ENCODE measurements at regions not wholly inside any gene's neighbourhood (a gene's known extent, or its start where the extent isn't known, plus 50 kb on each side); places are given as distances from the start of the nearest gene placed in this dataset.

- Histone ChIP-seq H3K27ac (peak overlapping the region in 1 of 10 donors; percentile 7), H3K4me1 (peaks cover 0 to 21% (median 5%) of the 10 kb centered on the region in 9 donors), H3K36me3 (no peaks in the 10 kb centered on the region), H3K4me3 (no peak overlapping the region), H3K9me3 (no peaks in the 10 kb centered on the region), H3K27me3 (peaks cover 0 to 1% (median 0%) of the 10 kb centered on the region in 7 donors)
- ATAC-seq (peak in 7 of 8 donors; percentile 20 to 55 (median 31)), DNase-seq (no peak)
- WGBS, 2 donors, result 44 to 50% methylated on average over 4 of the region's 4 CpGs
- intact Hi-C loops (cut with DNase I), result loop anchor here in 1 of 10 donors (10.0 kb wide), 1 partner anchor 60 kb away; no protein-coding TSS in a partner anchor
- TF ChIP-seq, protein P1, sequence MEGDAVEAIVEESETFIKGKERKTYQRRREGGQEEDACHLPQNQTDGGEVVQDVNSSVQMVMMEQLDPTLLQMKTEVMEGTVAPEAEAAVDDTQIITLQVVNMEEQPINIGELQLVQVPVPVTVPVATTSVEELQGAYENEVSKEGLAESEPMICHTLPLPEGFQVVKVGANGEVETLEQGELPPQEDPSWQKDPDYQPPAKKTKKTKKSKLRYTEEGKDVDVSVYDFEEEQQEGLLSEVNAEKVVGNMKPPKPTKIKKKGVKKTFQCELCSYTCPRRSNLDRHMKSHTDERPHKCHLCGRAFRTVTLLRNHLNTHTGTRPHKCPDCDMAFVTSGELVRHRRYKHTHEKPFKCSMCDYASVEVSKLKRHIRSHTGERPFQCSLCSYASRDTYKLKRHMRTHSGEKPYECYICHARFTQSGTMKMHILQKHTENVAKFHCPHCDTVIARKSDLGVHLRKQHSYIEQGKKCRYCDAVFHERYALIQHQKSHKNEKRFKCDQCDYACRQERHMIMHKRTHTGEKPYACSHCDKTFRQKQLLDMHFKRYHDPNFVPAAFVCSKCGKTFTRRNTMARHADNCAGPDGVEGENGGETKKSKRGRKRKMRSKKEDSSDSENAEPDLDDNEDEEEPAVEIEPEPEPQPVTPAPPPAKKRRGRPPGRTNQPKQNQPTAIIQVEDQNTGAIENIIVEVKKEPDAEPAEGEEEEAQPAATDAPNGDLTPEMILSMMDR (IDR thresholded peaks at IDR 0.05), result no peak
Observed at GRCh38 chr13:105914291-105915036, 621.0 kb downstream of the EFNB2 start.

- TF ChIP-seq, protein P1 (IDR thresholded peaks at IDR 0.05), result no peak
- DNase-seq (no peak), ATAC-seq (no peak)
- intact Hi-C loops (cut with DNase I), result no loop called here
- no peak overlapping the region for H3K27ac ChIP-seq
- no peaks in the 10 kb centered on the region for H3K27me3 ChIP-seq
- no peak overlapping the region for H3K4me3 ChIP-seq
- H3K9me3 ChIP-seq, result no peaks in the 10 kb centered on the region
- whole genome bisulfite sequencing, 2 donors, result 73 to 79% methylated on average over 9 of the region's 9 CpGs
- H3K4me1 ChIP-seq, result no peaks in the 10 kb centered on the region
- no peaks in the 10 kb centered on the region for H3K36me3 ChIP-seq
Observed at GRCh38 chr13:105908586-105908985, 626.9 kb downstream of the EFNB2 start.

DNA sequence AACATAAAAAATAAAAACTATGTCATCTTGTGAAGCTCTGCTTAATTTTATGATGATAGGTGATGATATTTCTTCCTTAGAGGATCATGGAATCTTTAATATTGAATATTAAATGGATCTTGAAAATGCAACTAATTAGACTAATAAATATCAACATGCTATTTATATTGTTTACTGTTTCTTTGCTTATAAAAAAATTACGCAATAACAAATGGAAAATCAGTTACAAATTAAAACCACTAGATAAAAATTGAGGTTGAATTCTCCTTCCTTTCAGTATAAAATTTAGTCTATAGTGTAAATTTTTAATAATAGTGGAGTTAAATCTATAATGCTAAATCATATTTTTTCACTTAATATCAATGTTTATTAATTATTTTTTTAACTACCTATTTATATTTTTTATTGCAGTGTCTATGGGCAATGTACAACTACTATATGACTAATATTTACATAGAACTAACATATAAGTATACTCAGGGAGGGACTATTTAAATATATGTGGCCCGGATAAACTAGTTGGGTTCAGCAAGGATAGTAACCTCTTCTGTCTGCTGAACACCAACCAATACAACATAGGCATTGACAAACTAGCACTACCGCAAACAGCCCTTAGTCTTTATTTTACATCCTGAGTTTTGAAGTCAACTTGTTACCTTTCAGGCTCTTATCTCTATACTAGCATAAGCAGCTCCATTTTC, 628.0 kb downstream of the EFNB2 start:
- TF ChIP-seq, protein P1 (IDR thresholded peaks at IDR 0.05), result no peak
- intact Hi-C loops (cut with DNase I), result no loop called here
- Histone ChIP-seq H3K27ac (no peak overlapping the region), H3K27me3 (no peaks in the 10 kb centered on the region), H3K9me3 (no peaks in the 10 kb centered on the region), H3K36me3 (no peaks in the 10 kb centered on the region), H3K4me1 (no peaks in the 10 kb centered on the region), H3K4me3 (no peak overlapping the region)
- no peak for DNase-seq
- ATAC-seq, result no peak
- WGBS, 2 donors, result 95 to 96% methylated on average over 3 of the region's 3 CpGs

DNA sequence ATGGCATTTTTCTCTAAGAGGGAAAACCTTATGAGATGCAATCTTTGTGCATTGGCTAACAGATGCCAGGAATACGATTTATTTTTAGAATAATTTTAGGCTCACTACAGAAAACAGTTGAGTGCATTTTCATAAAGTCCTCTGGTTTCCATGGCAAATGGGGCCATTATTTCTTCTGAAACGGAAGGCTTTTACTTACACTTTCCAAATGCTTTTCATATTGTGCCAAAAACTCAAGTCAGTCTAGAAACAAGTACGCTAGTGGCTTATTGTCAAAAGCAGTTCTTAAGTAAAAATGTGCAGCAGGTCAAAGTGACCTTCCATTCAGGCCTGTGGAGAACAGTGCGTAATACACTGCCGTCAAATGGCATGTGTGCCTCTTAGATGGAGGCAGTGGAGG, 628.7 kb downstream of the EFNB2 start:
- TF ChIP-seq, protein P1 (IDR thresholded peaks at IDR 0.05), result no peak
- H3K4me3 ChIP-seq, result no peak overlapping the region
- no peaks in the 10 kb centered on the region for H3K36me3 ChIP-seq
- intact Hi-C loops (cut with DNase I), result no loop called here
- no peak overlapping the region for H3K27ac ChIP-seq
- WGBS, 2 donors, result 86 to 90% methylated on average over 5 of the region's 5 CpGs
- no peaks in the 10 kb centered on the region for H3K9me3 ChIP-seq
- no peak for ATAC-seq
- no peak for DNase-seq
- H3K27me3 ChIP-seq, result no peaks in the 10 kb centered on the region
- H3K4me1 ChIP-seq, result no peaks in the 10 kb centered on the region
